Endothelial cell of umbilical vein (primary cell): ENCODE measurements at regions not wholly inside any gene's neighbourhood (a gene's known extent, or its start where the extent isn't known, plus 50 kb on each side); places are given as distances from the start of the nearest gene placed in this dataset.

Experiments
- BruUV-seq: library from RNA; stranded (reverse); fragments of 400-500 nt; replicated peaks from 2 replicates; lab custom pipeline; 2021; lab: Mats Ljungman, UMichigan
- CTCF ChIA-PET: fragments of 300-600, 350-600 bp; sonication (Branson Sonifier 250); formaldehyde crosslinking; loops from one replicate; lab custom pipeline; 2021; ENCODE audit warnings: antibody characterized with exemption, inconsistent platforms; lab: Charles Lee
- POLR2A ChIA-PET: fragments of 300-600, 350-600 bp; sonication (Branson Sonifier 250); formaldehyde crosslinking; loops from one replicate; lab custom pipeline; 2021; ENCODE audit warnings: antibody characterized with exemption, inconsistent platforms; lab: Charles Lee
- DNase-seq: peaks from one replicate; pipeline ENCODE4 v3.0.0-alpha.2; 2011; ENCODE audit warnings: low read depth, low spot score
- FAIRE-seq: peaks from 2 replicates; lab custom pipeline; 2011; peaks lifted over from hg19 to GRCh38; lab: Jason Lieb, UNC
- H2AFZ ChIP-seq: 2 replicates; pipeline ENCODE4 v1.6.0; 2012; ENCODE audit warnings: low read depth, low read length, control low read depth, inconsistent platforms
- H3K27ac ChIP-seq: 2 replicates; pipeline ENCODE4 v1.5.1; 2011; ENCODE audit warnings: low read depth, mild to moderate bottlenecking, control low read depth, low read length, moderate library complexity; ENCODE audit not compliant: insufficient read depth
- H3K27me3 ChIP-seq, 2 experiments: 2 replicates each; pipeline versions ENCODE4 v1.6.0 to v1.6.1; 2011; ENCODE audit warnings: low read length in 2 of 2, mixed read lengths in 1 of 2; ENCODE audit not compliant: control insufficient read depth in 2 of 2, insufficient read depth in 2 of 2
- H3K36me3 ChIP-seq, 2 experiments: 2 replicates in 1 of 2; 3 replicates in 1 of 2; pipeline ENCODE4 v1.5.1; 2011; ENCODE audit warnings: low read length in 2 of 2, mild to moderate bottlenecking in 1 of 2, moderate library complexity in 1 of 2; ENCODE audit not compliant: control insufficient read depth in 2 of 2, insufficient read depth in 2 of 2; ENCODE audit errors: extremely low read depth in 1 of 2
- H3K4me1 ChIP-seq: 3 replicates; pipeline ENCODE4 v1.5.1; 2011; ENCODE audit warnings: mild to moderate bottlenecking, low read length; ENCODE audit not compliant: control insufficient read depth, insufficient read depth; ENCODE audit errors: extremely low read depth
- H3K4me2 ChIP-seq: 2 replicates; pipeline ENCODE4 v1.6.1; 2011; ENCODE audit warnings: low read length, control low read depth, mixed read lengths; ENCODE audit not compliant: insufficient read depth
- H3K4me3 ChIP-seq, 3 experiments: fragments of 200-600 bp in 1 of 3; sonication (generic), shearing (Covaris generic) in 1 of 3; replicated peaks in 1 of 3; 2 replicates each; pipeline ENCODE4 v1.5.1; 2011 to 2016; ENCODE audit warnings: control low read depth in 3 of 3, low read length in 3 of 3, mild to moderate bottlenecking in 2 of 3, inconsistent platforms in 1 of 3, low read depth in 1 of 3, moderate library complexity in 1 of 3; ENCODE audit not compliant: insufficient read depth in 1 of 3
- H3K79me2 ChIP-seq: 2 replicates; pipeline ENCODE4 v1.6.0; 2012; ENCODE audit warnings: low read length, inconsistent platforms; ENCODE audit not compliant: control insufficient read depth, insufficient read depth
- H3K9ac ChIP-seq: replicated peaks from 2 replicates; pipeline ENCODE3; 2011; ENCODE audit warnings: low read length, control low read depth; ENCODE audit not compliant: insufficient read depth; ENCODE audit errors: extremely low read depth
- H3K9me1 ChIP-seq: replicated peaks from 3 replicates; pipeline ENCODE4 v1.6.0; 2011; ENCODE audit warnings: mild to moderate bottlenecking, low read length; ENCODE audit not compliant: control insufficient read depth, insufficient read depth; ENCODE audit errors: extremely low read depth
- H3K9me3 ChIP-seq: replicated peaks from 2 replicates; pipeline ENCODE4 v1.5.1; 2012; ENCODE audit warnings: low read length, inconsistent platforms; ENCODE audit not compliant: control insufficient read depth, insufficient read depth
- H4K20me1 ChIP-seq: replicated peaks from 2 replicates; pipeline ENCODE3; 2011; ENCODE audit warnings: mild to moderate bottlenecking, low read length; ENCODE audit not compliant: control insufficient read depth, insufficient read depth; ENCODE audit errors: extremely low read depth
- EZH2 ChIP-seq: IDR thresholded peaks from 2 replicates; pipeline ENCODE4 v1.6.1; 2012; ENCODE audit warnings: borderline replicate concordance, low read depth, mild to moderate bottlenecking, moderate library complexity, low read length, inconsistent platforms; ENCODE audit not compliant: severe bottlenecking
- FOS ChIP-seq: IDR thresholded peaks from 2 replicates; pipeline ENCODE4 v1.6.1; 2011; ENCODE audit warnings: mild to moderate bottlenecking, low read length, moderate library complexity, borderline replicate concordance; ENCODE audit not compliant: insufficient read depth
- GATA2 ChIP-seq: IDR thresholded peaks from 2 replicates; pipeline ENCODE4 v1.7.0; 2011; ENCODE audit warnings: low read depth, mild to moderate bottlenecking, moderate library complexity, mixed read lengths, low read length; ENCODE audit not compliant: insufficient read length, insufficient read depth
- JUN ChIP-seq: IDR thresholded peaks from 2 replicates; pipeline ENCODE4 v1.6.1; 2011; ENCODE audit warnings: borderline replicate concordance, low read depth; ENCODE audit not compliant: insufficient read length, insufficient read depth
- MYC ChIP-seq: IDR thresholded peaks from one replicate; pipeline ENCODE4 v1.6.1; 2011; ENCODE audit warnings: mild to moderate bottlenecking, low read depth, low read length
- POLR2A ChIP-seq: IDR thresholded peaks from 2 replicates; pipeline ENCODE4 v1.6.1; 2012; ENCODE audit warnings: low read depth, mild to moderate bottlenecking, control low read depth, low read length
- POLR2AphosphoS5 ChIP-seq: IDR thresholded peaks from 2 replicates; pipeline ENCODE4 v1.6.1; 2012; ENCODE audit warnings: low read depth, mild to moderate bottlenecking, control low read depth, low read length, moderate library complexity; ENCODE audit not compliant: insufficient read depth
- dilution Hi-C: fragments of 300-500 bp; cut with MboI; formaldehyde crosslinking; loops from one replicate; pipeline ENCODE4 v1.15.0; 2019; ENCODE audit warnings: low sequenced_read_pairs; ENCODE audit not compliant: extremely low pct_ligation_motif_present
- intact Hi-C: fragments of 100-400 bp; cut with micrococcal nuclease; formaldehyde crosslinking; loops from one replicate; pipeline ENCODE4 v1.10.0; 2022
- TF ChIP-seq, protein P1 (sequence below), 2 donors: IDR thresholded peaks; 1 replicate in 1 of 2; 2 replicates in 1 of 2; pipeline ENCODE4 v1.5.1; 2011; ENCODE audit warnings: low read length in 2 of 2, mild to moderate bottlenecking in 2 of 2, moderate library complexity in 2 of 2, control low read depth in 1 of 2, inconsistent platforms in 1 of 2, low read depth in 1 of 2; ENCODE audit not compliant: insufficient read depth in 1 of 2; ENCODE audit errors: extremely low read depth in 1 of 2
- TF ChIP-seq, protein P2 (sequence below): IDR thresholded peaks from 2 replicates; pipeline ENCODE4 v1.6.1; 2011; ENCODE audit not compliant: insufficient read depth, insufficient read length

DNA sequence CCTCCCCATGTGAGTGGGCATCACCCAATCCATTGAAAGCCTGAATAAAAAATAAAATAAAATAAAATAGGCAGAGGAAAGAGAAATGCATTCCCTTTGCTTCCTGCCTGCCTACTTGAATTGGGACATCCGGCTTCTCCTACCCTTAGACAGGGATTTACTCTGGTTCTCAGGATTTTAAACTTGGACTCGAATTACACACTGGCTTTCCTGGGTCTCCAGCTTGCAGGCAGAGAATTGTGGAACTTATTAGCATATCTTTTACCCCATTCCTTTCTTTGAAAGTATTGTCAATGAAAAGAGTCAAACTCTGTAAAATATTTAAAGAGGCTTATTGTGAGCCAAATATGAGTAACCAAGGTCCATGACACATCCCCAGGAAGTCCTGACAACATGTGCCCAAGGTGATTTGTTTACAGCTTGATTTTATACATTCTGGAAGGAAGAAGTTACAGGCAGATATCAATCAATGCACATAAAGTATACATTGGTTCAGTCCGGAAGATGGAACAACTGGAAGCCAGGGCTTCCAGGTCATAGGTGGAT is 78.4 kb upstream of the CCDC90B start:
- ChIA-PET CTCF (no interaction called here), POLR2A (no interaction called here)
- FAIRE-seq (no peak), DNase-seq (no peak)
- no TSS peak for BruUV-seq
- H2AFZ ChIP-seq: no peak overlapping the region
- no peak overlapping the region for H3K4me3 ChIP-seq
- TF ChIP-seq POLR2A (no peak), FOS (no peak)
- TF ChIP-seq, protein P1, sequence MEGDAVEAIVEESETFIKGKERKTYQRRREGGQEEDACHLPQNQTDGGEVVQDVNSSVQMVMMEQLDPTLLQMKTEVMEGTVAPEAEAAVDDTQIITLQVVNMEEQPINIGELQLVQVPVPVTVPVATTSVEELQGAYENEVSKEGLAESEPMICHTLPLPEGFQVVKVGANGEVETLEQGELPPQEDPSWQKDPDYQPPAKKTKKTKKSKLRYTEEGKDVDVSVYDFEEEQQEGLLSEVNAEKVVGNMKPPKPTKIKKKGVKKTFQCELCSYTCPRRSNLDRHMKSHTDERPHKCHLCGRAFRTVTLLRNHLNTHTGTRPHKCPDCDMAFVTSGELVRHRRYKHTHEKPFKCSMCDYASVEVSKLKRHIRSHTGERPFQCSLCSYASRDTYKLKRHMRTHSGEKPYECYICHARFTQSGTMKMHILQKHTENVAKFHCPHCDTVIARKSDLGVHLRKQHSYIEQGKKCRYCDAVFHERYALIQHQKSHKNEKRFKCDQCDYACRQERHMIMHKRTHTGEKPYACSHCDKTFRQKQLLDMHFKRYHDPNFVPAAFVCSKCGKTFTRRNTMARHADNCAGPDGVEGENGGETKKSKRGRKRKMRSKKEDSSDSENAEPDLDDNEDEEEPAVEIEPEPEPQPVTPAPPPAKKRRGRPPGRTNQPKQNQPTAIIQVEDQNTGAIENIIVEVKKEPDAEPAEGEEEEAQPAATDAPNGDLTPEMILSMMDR (IDR thresholded peaks at IDR 0.05; ENCODE audit: extremely low read depth in 1 of 2, insufficient read depth in 1 of 2, low read depth in 1 of 2, low read length in 2 of 2): no peak
- dilution Hi-C loops (no loop called here), intact Hi-C loops (no loop called here)
- no peaks in the 10 kb centered on the region for H3K27me3 ChIP-seq
- no peaks in the 10 kb centered on the region for H3K79me2 ChIP-seq
- H4K20me1 ChIP-seq: no peaks in the 10 kb centered on the region
- no peaks in the 10 kb centered on the region for H3K9me1 ChIP-seq
- H3K27ac ChIP-seq: no peak overlapping the region
- no peak overlapping the region for H3K9ac ChIP-seq
- H3K4me2 ChIP-seq: no peak overlapping the region
- H3K36me3 ChIP-seq: no peaks in the 10 kb centered on the region
- no peaks in the 10 kb centered on the region for H3K9me3 ChIP-seq
- no peaks in the 10 kb centered on the region for H3K4me1 ChIP-seq

DNA sequence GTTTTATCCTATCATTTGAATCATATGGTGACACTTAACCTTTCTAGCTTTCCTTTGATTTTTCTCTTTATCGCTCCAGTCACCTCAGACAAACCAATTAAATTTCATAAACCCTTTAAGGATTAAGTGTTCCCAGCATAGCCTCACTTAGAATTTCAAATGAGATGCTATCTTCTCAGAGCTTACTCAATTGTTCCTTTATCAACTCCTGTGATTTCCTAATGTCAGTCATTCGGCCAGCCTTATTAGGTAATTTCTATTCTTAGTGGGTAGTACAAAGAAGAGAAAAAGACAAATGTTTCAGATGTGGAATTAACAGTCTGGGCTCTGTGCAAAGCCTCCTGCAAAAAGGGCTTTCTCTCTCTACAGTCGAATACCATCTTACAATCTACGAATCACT is 77.1 kb upstream of the CCDC90B start:
- no peaks in the 10 kb centered on the region for H3K27me3 ChIP-seq
- no peaks in the 10 kb centered on the region for H3K4me1 ChIP-seq
- no peak overlapping the region for H3K9ac ChIP-seq
- DNase-seq: no peak
- H4K20me1 ChIP-seq: no peaks in the 10 kb centered on the region
- H2AFZ ChIP-seq: no peak overlapping the region
- TF ChIP-seq, protein P1 (IDR thresholded peaks at IDR 0.05; ENCODE audit: extremely low read depth in 1 of 2, insufficient read depth in 1 of 2, low read depth in 1 of 2, low read length in 2 of 2): no peak
- TF ChIP-seq POLR2A (no peak), GATA2 (no peak), MYC (no peak), FOS (no peak), POLR2AphosphoS5 (no peak), JUN (no peak), EZH2 (no peak)
- TF ChIP-seq, protein P2, sequence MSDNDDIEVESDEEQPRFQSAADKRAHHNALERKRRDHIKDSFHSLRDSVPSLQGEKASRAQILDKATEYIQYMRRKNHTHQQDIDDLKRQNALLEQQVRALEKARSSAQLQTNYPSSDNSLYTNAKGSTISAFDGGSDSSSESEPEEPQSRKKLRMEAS: no peak
- H3K9me3 ChIP-seq: no peaks in the 10 kb centered on the region
- no peaks in the 10 kb centered on the region for H3K9me1 ChIP-seq
- no TSS peak for BruUV-seq
- ChIA-PET POLR2A (no interaction called here), CTCF (no interaction called here)
- no peak overlapping the region for H3K27ac ChIP-seq
- H3K4me2 ChIP-seq: no peak overlapping the region
- H3K36me3 ChIP-seq: no peaks in the 10 kb centered on the region
- no peaks in the 10 kb centered on the region for H3K79me2 ChIP-seq
- no peak for FAIRE-seq
- no peak overlapping the region for H3K4me3 ChIP-seq
- intact Hi-C loops (no loop called here), dilution Hi-C loops (no loop called here)
